OCI-LY1 (cell line): ENCODE measurements at regions not wholly inside any gene's neighbourhood (a gene's known extent, or its start where the extent isn't known, plus 50 kb on each side); places are given as distances from the start of the nearest gene placed in this dataset.

ENCODE experiments used
- EZH2 ChIP-seq: fragments of 200-600 bp; sonication (generic), shearing (Covaris generic); IDR thresholded peaks from 2 replicates; pipeline ENCODE4 v1.8.0; 2017; ENCODE audit warnings: borderline replicate concordance, mixed run types, mild to moderate bottlenecking, antibody characterized with exemption, low read length, moderate library complexity, mixed read lengths
- TF ChIP-seq, protein P1 (sequence below): fragments of 200-600 bp; sonication (generic), shearing (Covaris generic); IDR thresholded peaks from 2 replicates; pipeline ENCODE4 v1.5.1; 2017; ENCODE audit warnings: mild to moderate bottlenecking, antibody characterized with exemption, low read length, moderate library complexity, mixed read lengths

DNA sequence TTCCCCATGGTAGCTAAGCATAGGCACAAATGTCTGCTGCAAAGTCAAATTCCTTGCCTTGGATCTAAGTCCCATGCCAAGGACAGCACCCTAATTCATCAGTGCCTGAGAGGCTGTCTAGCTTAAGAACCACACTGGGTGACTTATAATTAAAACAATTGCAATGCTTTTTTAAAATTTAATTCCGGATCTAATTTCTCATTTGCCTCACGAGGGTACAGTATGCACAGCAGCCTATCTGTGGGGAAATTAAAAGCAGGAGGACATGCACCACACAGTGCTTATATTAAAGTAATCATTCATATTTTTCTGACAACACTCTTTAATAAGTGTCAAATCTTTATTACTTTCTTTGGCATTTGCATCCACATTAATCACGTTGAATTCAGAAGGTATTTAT, 378.8 kb downstream of the GPAM start:
- TF ChIP-seq, protein P1, sequence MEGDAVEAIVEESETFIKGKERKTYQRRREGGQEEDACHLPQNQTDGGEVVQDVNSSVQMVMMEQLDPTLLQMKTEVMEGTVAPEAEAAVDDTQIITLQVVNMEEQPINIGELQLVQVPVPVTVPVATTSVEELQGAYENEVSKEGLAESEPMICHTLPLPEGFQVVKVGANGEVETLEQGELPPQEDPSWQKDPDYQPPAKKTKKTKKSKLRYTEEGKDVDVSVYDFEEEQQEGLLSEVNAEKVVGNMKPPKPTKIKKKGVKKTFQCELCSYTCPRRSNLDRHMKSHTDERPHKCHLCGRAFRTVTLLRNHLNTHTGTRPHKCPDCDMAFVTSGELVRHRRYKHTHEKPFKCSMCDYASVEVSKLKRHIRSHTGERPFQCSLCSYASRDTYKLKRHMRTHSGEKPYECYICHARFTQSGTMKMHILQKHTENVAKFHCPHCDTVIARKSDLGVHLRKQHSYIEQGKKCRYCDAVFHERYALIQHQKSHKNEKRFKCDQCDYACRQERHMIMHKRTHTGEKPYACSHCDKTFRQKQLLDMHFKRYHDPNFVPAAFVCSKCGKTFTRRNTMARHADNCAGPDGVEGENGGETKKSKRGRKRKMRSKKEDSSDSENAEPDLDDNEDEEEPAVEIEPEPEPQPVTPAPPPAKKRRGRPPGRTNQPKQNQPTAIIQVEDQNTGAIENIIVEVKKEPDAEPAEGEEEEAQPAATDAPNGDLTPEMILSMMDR, result no peak
- TF ChIP-seq EZH2, result no peak
